ENCODE measurements at regions not wholly inside any gene's neighbourhood (a gene's known extent, or its start where the extent isn't known, plus 50 kb on each side); places are given as distances from the start of the nearest gene placed in this dataset.

DNA sequence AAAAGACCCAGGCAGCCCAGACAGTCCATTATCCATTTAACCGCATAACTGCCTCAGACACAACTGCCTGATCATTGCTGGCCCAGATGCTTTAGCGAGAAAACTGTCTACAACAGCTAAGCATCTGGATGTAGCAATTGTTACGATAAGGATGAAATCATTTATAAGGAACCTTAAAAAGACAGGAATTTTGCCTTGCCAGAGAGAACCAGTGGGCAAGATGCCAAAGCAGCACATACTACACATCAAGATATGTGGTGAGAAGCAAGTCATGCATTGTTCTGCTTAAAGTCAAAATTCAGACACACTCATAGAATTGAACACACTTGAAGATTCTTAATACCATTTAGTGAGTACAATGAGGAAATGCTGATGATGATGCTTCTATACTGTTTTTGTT, 1525.3 kb downstream of the CDH8 start:
- TF ChIP-seq, protein P1, sequence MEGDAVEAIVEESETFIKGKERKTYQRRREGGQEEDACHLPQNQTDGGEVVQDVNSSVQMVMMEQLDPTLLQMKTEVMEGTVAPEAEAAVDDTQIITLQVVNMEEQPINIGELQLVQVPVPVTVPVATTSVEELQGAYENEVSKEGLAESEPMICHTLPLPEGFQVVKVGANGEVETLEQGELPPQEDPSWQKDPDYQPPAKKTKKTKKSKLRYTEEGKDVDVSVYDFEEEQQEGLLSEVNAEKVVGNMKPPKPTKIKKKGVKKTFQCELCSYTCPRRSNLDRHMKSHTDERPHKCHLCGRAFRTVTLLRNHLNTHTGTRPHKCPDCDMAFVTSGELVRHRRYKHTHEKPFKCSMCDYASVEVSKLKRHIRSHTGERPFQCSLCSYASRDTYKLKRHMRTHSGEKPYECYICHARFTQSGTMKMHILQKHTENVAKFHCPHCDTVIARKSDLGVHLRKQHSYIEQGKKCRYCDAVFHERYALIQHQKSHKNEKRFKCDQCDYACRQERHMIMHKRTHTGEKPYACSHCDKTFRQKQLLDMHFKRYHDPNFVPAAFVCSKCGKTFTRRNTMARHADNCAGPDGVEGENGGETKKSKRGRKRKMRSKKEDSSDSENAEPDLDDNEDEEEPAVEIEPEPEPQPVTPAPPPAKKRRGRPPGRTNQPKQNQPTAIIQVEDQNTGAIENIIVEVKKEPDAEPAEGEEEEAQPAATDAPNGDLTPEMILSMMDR (IDR thresholded peaks at IDR 0.05): no peak
- H3K4me3 ChIP-seq: no peak overlapping the region
- intact Hi-C loops (cut with DNase I, micrococcal nuclease): no loop called here

DNA sequence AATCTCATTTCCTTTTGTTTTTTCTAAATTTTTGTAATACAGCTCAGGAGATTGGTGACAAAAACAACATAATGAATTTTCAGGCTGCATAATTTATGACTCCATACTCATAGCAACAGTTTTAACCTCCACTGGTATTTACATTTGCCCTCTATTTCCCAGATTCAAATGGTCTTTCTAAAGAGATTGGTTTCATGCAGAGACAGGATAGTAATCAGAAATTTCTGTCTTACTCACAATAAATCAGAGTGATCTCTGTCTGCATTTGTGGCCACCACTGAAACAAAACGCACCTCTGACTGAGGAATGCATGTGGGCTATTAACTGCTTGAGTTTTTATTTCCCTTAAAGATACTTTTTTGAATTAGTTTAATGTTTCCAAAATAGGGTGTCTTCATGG, 1526.0 kb downstream of the CDH8 start:
- no peaks in the 10 kb centered on the region for H3K4me1 ChIP-seq (ENCODE audit: low read depth)
- ATAC-seq (no peak), DNase-seq (no peak)
- peaks cover 32% of the 10 kb centered on the region for H3K9me3 ChIP-seq
- no peak overlapping the region for H3K4me3 ChIP-seq
- no peaks in the 10 kb centered on the region for H3K36me3 ChIP-seq (ENCODE audit: low read depth)
- intact Hi-C loops (cut with DNase I, micrococcal nuclease): no loop called here
- TF ChIP-seq, protein P1 (IDR thresholded peaks at IDR 0.05): no peak

More for the DNA sequence above, 1525.3 kb downstream of the CDH8 start:
- no peaks in the 10 kb centered on the region for H3K4me1 ChIP-seq (ENCODE audit: low read depth)
- H3K9me3 ChIP-seq: peaks cover 33% of the 10 kb centered on the region
- DNase-seq (no peak), ATAC-seq (no peak)
- no peaks in the 10 kb centered on the region for H3K36me3 ChIP-seq (ENCODE audit: low read depth)

DNA sequence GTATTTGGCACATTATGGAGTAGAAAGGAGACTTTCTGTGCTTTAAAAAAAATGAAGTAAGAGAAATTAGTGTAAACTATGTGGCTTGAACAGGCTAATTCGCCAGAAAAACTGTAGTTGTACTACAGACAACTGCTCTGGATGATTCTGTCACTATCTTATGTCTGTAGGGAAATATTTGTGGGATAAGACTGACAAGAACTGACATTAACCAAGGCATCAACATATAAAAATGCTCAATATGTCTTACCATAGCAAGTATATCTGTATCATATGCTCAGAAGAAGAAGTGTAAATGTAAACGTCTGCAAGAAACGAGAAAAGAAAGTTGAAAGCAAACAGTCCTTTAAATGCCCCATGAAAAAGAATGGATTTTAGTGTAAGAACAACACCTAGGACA, 1545.0 kb downstream of the CDH8 start:
- H3K36me3 ChIP-seq (ENCODE audit: low read depth): no peaks in the 10 kb centered on the region
- DNase-seq: no peak
- intact Hi-C loops (cut with DNase I, micrococcal nuclease): no loop called here
- no peaks in the 10 kb centered on the region for H3K4me1 ChIP-seq (ENCODE audit: low read depth)
- no peak for ATAC-seq
- TF ChIP-seq, protein P1 (IDR thresholded peaks at IDR 0.05): no peak
- no peak overlapping the region for H3K4me3 ChIP-seq
- peaks cover 23% of the 10 kb centered on the region for H3K9me3 ChIP-seq

DNA sequence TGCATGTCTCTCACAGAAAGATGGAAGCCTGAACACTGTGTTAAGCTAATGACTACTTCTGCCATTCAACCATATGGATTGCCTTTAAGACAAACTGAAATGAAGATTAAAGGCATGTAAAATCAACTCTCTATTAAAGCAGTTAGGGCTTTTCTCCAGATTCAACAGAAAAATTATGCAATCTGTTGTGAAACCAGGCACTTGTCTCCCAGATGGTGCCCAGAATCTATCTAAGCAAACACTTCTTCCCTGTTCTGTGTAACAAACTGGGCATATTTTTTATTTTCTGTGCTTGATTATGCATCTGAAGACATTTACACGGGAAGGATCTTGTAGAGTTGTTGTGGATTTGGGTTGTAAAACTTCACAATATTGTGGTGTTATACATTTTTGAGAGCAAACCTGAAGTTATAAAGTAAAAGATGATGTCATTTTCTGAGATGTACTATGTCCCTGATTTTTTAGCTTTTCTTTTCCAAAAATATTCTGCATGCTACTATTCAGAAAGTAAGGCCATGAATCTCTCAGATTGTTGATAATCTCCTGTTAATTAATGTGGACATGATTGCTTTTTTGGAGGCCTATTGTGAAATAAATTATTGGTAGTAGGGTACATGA, 1550.3 kb downstream of the CDH8 start:
- ATAC-seq (no peak), DNase-seq (no peak)
- TF ChIP-seq, protein P1 (IDR thresholded peaks at IDR 0.05): no peak
- H3K4me1 ChIP-seq (ENCODE audit: low read depth): no peaks in the 10 kb centered on the region
- peaks cover 44% of the 10 kb centered on the region for H3K9me3 ChIP-seq
- intact Hi-C loops (cut with DNase I, micrococcal nuclease): no loop called here
- no peaks in the 10 kb centered on the region for H3K36me3 ChIP-seq (ENCODE audit: low read depth)
- H3K4me3 ChIP-seq: no peak overlapping the region

DNA sequence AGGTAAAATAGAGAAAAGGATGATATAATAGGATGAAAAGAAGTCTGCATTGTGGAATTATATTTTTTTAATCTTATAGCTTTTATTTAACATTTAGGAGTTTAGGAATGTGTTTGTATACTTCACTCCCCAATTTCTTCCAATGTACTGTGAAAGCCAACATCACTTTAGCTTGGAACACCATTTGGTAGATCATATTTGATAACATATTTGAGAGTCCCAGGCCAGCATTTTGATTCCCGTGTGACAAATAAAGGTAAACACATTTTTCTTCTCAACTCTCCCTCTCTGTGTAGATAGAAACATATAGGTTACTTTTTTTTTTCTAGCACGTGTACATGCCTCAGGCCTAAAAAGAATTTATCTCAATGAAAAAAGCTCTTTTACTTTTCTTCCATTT, 1551.3 kb downstream of the CDH8 start:
- Histone ChIP-seq H3K36me3 (ENCODE audit: low read depth) (no peaks in the 10 kb centered on the region), H3K4me3 (no peak overlapping the region), H3K9me3 (peaks cover 47% of the 10 kb centered on the region), H3K4me1 (ENCODE audit: low read depth) (no peaks in the 10 kb centered on the region)
- no peak for ATAC-seq
- intact Hi-C loops (cut with DNase I, micrococcal nuclease): no loop called here
- no peak for DNase-seq
- TF ChIP-seq, protein P1 (IDR thresholded peaks at IDR 0.05): no peak

DNA sequence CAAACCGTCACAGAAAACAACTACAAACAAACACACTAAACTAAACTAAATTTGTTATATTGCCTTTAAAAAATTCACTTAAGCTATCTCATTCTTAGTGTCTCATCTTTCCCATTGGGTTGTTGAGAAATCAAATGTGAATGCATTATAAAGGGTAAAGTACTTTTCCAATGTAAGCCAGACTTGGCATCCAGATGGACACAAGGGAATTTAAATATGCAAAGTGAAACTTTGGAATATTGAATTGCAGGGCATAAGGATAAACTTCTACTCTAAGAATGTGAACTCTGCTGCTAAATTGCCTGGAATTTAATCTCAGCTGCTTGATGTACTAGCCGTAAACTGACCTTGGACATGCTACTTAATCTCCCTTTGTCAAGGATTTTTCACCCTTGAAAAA, 1554.6 kb downstream of the CDH8 start:
- Histone ChIP-seq H3K36me3 (ENCODE audit: low read depth) (no peaks in the 10 kb centered on the region), H3K4me3 (no peak overlapping the region), H3K4me1 (ENCODE audit: low read depth) (no peaks in the 10 kb centered on the region), H3K9me3 (peaks cover 47% of the 10 kb centered on the region)
- ATAC-seq (no peak), DNase-seq (no peak)
- intact Hi-C loops (cut with DNase I, micrococcal nuclease): no loop called here
- TF ChIP-seq, protein P1 (IDR thresholded peaks at IDR 0.05): no peak

Data from mucosa of descending colon (tissue), 3 donors.